Cardiac muscle cell (in vitro differentiated cells and primary cell): ENCODE measurements at regions not wholly inside any gene's neighbourhood (a gene's known extent, or its start where the extent isn't known, plus 50 kb on each side); places are given as distances from the start of the nearest gene placed in this dataset.

Experiments used
- DNase-seq, 2 donors: peaks; one replicate each; pipeline versions ENCODE4 v3.0.0 to v3.0.0-alpha.2; 2010 to 2017; ENCODE audit warnings: low read depth in 1 of 2, low spot score in 1 of 2
- H3K27ac ChIP-seq: fragments of 200-600 bp; sonication (generic); 2 replicates; pipeline ENCODE4 v1.5.1; 2016
- H3K27me3 ChIP-seq: fragments of 200-600 bp; sonication (generic); 2 replicates; pipeline ENCODE4 v1.6.0; 2016; ENCODE audit warnings: control low read depth
- H3K36me3 ChIP-seq: fragments of 200-600 bp; sonication (generic); 2 replicates; pipeline ENCODE4 v1.5.1; 2016; ENCODE audit warnings: control low read depth
- H3K4me1 ChIP-seq: fragments of 200-600 bp; sonication (generic); 2 replicates; pipeline ENCODE4 v1.8.1; 2017; ENCODE audit warnings: low read depth, mild to moderate bottlenecking, mixed run types
- H3K4me3 ChIP-seq: fragments of 200-600 bp; sonication (generic); 2 replicates; pipeline ENCODE4 v1.5.1; 2016; ENCODE audit warnings: mild to moderate bottlenecking
- H3K9me3 ChIP-seq: fragments of 200-600 bp; sonication (generic); 2 replicates; pipeline ENCODE4 v1.5.1; 2017; ENCODE audit warnings: low read depth, mild to moderate bottlenecking, control low read depth
- CTCF ChIP-seq: IDR thresholded peaks from 2 replicates; pipeline ENCODE4 v1.5.1; 2012; ENCODE audit warnings: low read depth, mild to moderate bottlenecking, low read length

GRCh38 chr20:12095180-12095920 is 177.7 kb downstream of the BTBD3 start:
- Histone ChIP-seq H3K9me3 (no peaks in the 10 kb centered on the region), H3K27ac (no peak overlapping the region), H3K27me3 (no peaks in the 10 kb centered on the region), H3K4me3 (no peak overlapping the region), H3K36me3 (no peaks in the 10 kb centered on the region), H3K4me1 (peaks cover 5% of the 10 kb centered on the region)
- no peak for TF ChIP-seq CTCF
- no peak for DNase-seq

GRCh38 chr20:12098421-12098820 is 180.7 kb downstream of the BTBD3 start:
- no peak for DNase-seq
- no peak overlapping the region for H3K4me3 ChIP-seq
- no peak overlapping the region for H3K27ac ChIP-seq
- no peaks in the 10 kb centered on the region for H3K27me3 ChIP-seq
- H3K36me3 ChIP-seq, result no peaks in the 10 kb centered on the region
- no peaks in the 10 kb centered on the region for H3K9me3 ChIP-seq
- no peaks in the 10 kb centered on the region for H3K4me1 ChIP-seq
- no peak for TF ChIP-seq CTCF

- DNase-seq, result no peak
- Histone ChIP-seq H3K4me3 (no peak overlapping the region), H3K27me3 (no peaks in the 10 kb centered on the region), H3K36me3 (no peaks in the 10 kb centered on the region), H3K4me1 (no peaks in the 10 kb centered on the region), H3K27ac (no peak overlapping the region), H3K9me3 (no peaks in the 10 kb centered on the region)
- no peak for TF ChIP-seq CTCF
Measured at GRCh38 chr20:12108846-12109245, 191.2 kb downstream of the BTBD3 start.

GRCh38 chr20:12110274-12110673 is 192.6 kb downstream of the BTBD3 start:
- no peak overlapping the region for H3K27ac ChIP-seq
- H3K4me1 ChIP-seq, result no peaks in the 10 kb centered on the region
- no peaks in the 10 kb centered on the region for H3K9me3 ChIP-seq
- TF ChIP-seq CTCF, result no peak
- H3K36me3 ChIP-seq, result no peaks in the 10 kb centered on the region
- DNase-seq, result no peak
- no peaks in the 10 kb centered on the region for H3K27me3 ChIP-seq
- H3K4me3 ChIP-seq, result no peak overlapping the region

GRCh38 chr20:12110711-12111110 is 193.0 kb downstream of the BTBD3 start:
- peaks cover 4% of the 10 kb centered on the region for H3K4me1 ChIP-seq
- no peak for TF ChIP-seq CTCF
- H3K27me3 ChIP-seq, result no peaks in the 10 kb centered on the region
- H3K4me3 ChIP-seq, result no peak overlapping the region
- peak in 1 of 2 donors; percentile 36 for DNase-seq
- H3K27ac ChIP-seq, result no peak overlapping the region
- H3K36me3 ChIP-seq, result no peaks in the 10 kb centered on the region
- H3K9me3 ChIP-seq, result no peaks in the 10 kb centered on the region
